Esophagus squamous epithelium (tissue), 5 donors: ENCODE measurements at regions not wholly inside any gene's neighbourhood (a gene's known extent, or its start where the extent isn't known, plus 50 kb on each side); places are given as distances from the start of the nearest gene placed in this dataset.
"Not testable (repeated sequence)": the region's sequence is repeated elsewhere in the genome, so short reads cannot be mapped to it uniquely, and the experiment has no call there.

Experiments
- DNase-seq: peaks from one replicate; lab custom pipeline; 2025; lab: John Stamatoyannopoulos, UW
- H3K27ac ChIP-seq, 4 donors: fragments of 200-600 bp; sonication (generic); one replicate each; pipeline ENCODE4 v1.5.1; 2016 to 2019; ENCODE audit warnings: mild to moderate bottlenecking in 1 of 4
- H3K27me3 ChIP-seq, 4 donors: fragments of 200-600 bp; sonication (generic); 1 replicate in 3 of 4; 2 replicates in 1 of 4; pipeline versions ENCODE4 v1.5.1 to v1.6.0; 2017 to 2021; ENCODE audit warnings: antibody characterized with exemption in 1 of 4
- H3K36me3 ChIP-seq, 3 donors: fragments of 200-600 bp; sonication (generic); one replicate each; pipeline ENCODE4 v1.5.1; 2016 to 2019
- H3K4me1 ChIP-seq, 3 donors: fragments of 200-600 bp; sonication (generic); one replicate each; pipeline ENCODE4 v1.5.1; 2017 to 2019
- H3K4me3 ChIP-seq, 4 donors: fragments of 200-600 bp; sonication (generic); 1 replicate in 3 of 4; 2 replicates in 1 of 4; pipeline ENCODE4 v1.5.1; 2016 to 2019; ENCODE audit warnings: mild to moderate bottlenecking in 2 of 4, moderate library complexity in 1 of 4
- H3K9me3 ChIP-seq, 3 donors: fragments of 200-600 bp; sonication (generic); one replicate each; pipeline ENCODE4 v1.5.1; 2016 to 2019
- CTCF ChIP-seq, 6 experiments: fragments of 450-650 bp in 4 of 6; fragments of 200-600 bp in 2 of 6; sonication (generic) in 2 of 6; IDR thresholded peaks; one replicate each; pipeline ENCODE4 v1.5.1; 2016 to 2019; ENCODE audit warnings: antibody characterized with exemption in 6 of 6, mild to moderate bottlenecking in 4 of 6, moderate library complexity in 4 of 6
- POLR2A ChIP-seq, 4 donors: fragments of 450-650 bp; IDR thresholded peaks; one replicate each; pipeline ENCODE4 v1.6.1; 2017; ENCODE audit warnings: antibody characterized with exemption in 4 of 4, mild to moderate bottlenecking in 4 of 4, moderate library complexity in 3 of 4
- WGBS, 2 donors: methylation state at CpG; one replicate each; pipeline ENCODE4 v1.1.5; 2018; 5-methylcytosine and 5-hydroxymethylcytosine counted together
- intact Hi-C: fragments of 100-400 bp; cut with DNase I; formaldehyde crosslinking; loops from one replicate; pipeline ENCODE4 v1.15.0; 2022
- donor health status: DM: yes; HTN: yes; CAD: no.

GRCh38 chr6:144434308-144434990 is 149.3 kb downstream of the UTRN start:
- no peak overlapping the region for H3K4me3 ChIP-seq
- no peaks in the 10 kb centered on the region for H3K9me3 ChIP-seq
- intact Hi-C loops, result no loop called here
- WGBS, 2 donors, result 95% methylated on average over 6 of the region's 6 CpGs
- H3K4me1 ChIP-seq, result peaks cover 0 to 3% (median 0%) of the 10 kb centered on the region in 3 donors
- H3K36me3 ChIP-seq, result peaks cover 5 to 78% (median 9%) of the 10 kb centered on the region in 3 donors
- no peak overlapping the region for H3K27ac ChIP-seq
- no peak for TF ChIP-seq CTCF (IDR thresholded peaks at IDR 0.05)
- TF ChIP-seq POLR2A (IDR thresholded peaks at IDR 0.05), result no peak
- DNase-seq, result no peak
- H3K27me3 ChIP-seq, result no peaks in the 10 kb centered on the region

GRCh38 chr6:144435602-144436426 is 150.7 kb downstream of the UTRN start:
- no peaks in the 10 kb centered on the region for H3K27me3 ChIP-seq
- WGBS, 2 donors, result 65 to 93% methylated on average over 5 of the region's 5 CpGs
- peaks cover 0 to 3% (median 0%) of the 10 kb centered on the region in 3 donors for H3K4me1 ChIP-seq
- peaks cover 5 to 78% (median 23%) of the 10 kb centered on the region in 3 donors for H3K36me3 ChIP-seq
- no peak overlapping the region for H3K27ac ChIP-seq
- DNase-seq, result no peak
- H3K4me3 ChIP-seq, result no peak overlapping the region
- no peak for TF ChIP-seq CTCF (IDR thresholded peaks at IDR 0.05)
- TF ChIP-seq POLR2A (IDR thresholded peaks at IDR 0.05), result no peak
- intact Hi-C loops, result no loop called here
- no peaks in the 10 kb centered on the region for H3K9me3 ChIP-seq

- peaks cover 0 to 9% (median 6%) of the 10 kb centered on the region in 3 donors for H3K9me3 ChIP-seq
- peaks cover 0 to 3% (median 0%) of the 10 kb centered on the region in 3 donors for H3K4me1 ChIP-seq
- no peak for DNase-seq
- peaks cover 15 to 79% (median 36%) of the 10 kb centered on the region in 3 donors for H3K36me3 ChIP-seq
- no peak for TF ChIP-seq CTCF (IDR thresholded peaks at IDR 0.05)
- no peak for TF ChIP-seq POLR2A (IDR thresholded peaks at IDR 0.05)
- no peak overlapping the region for H3K4me3 ChIP-seq
- no peak overlapping the region for H3K27ac ChIP-seq
- no peaks in the 10 kb centered on the region for H3K27me3 ChIP-seq
- intact Hi-C loops, result no loop called here
- WGBS, 2 donors, result 91 to 100% methylated on average over 4 of the region's 4 CpGs
Observed at GRCh38 chr6:144437105-144437504, 152.0 kb downstream of the UTRN start.

GRCh38 chr6:144438103-144438502 is 153.0 kb downstream of the UTRN start:
- H3K27ac ChIP-seq, result no peak overlapping the region
- intact Hi-C loops, result no loop called here
- H3K9me3 ChIP-seq, result peaks cover 0 to 9% (median 6%) of the 10 kb centered on the region in 3 donors
- 82 to 100% methylated on average over 1 of the region's 1 CpG for WGBS, 2 donors
- H3K4me3 ChIP-seq, result no peak overlapping the region
- no peaks in the 10 kb centered on the region for H3K27me3 ChIP-seq
- DNase-seq, result no peak
- no peak for TF ChIP-seq POLR2A (IDR thresholded peaks at IDR 0.05)
- TF ChIP-seq CTCF (IDR thresholded peaks at IDR 0.05), result no peak
- peaks cover 0 to 3% (median 0%) of the 10 kb centered on the region in 3 donors for H3K4me1 ChIP-seq
- peaks cover 16 to 85% (median 36%) of the 10 kb centered on the region in 3 donors for H3K36me3 ChIP-seq

- H3K27ac ChIP-seq, result no peak overlapping the region
- 90 to 94% methylated on average over 4 of the region's 4 CpGs for WGBS, 2 donors
- peaks cover 16 to 79% (median 36%) of the 10 kb centered on the region in 3 donors for H3K36me3 ChIP-seq
Observed at GRCh38 chr6:144439016-144439415, 153.9 kb downstream of the UTRN start.

GRCh38 chr6:144441801-144442200 is 156.7 kb downstream of the UTRN start:
- DNase-seq, H3K4me3 ChIP-seq, H3K27ac ChIP-seq, H3K9me3 ChIP-seq, intact Hi-C loops, H3K4me1 ChIP-seq, H3K27me3 ChIP-seq: not testable (repeated sequence)
- H3K36me3 ChIP-seq, result peaks cover 16 to 93% (median 36%) of the 10 kb centered on the region in 3 donors
- WGBS, 2 donors, result 98 to 100% methylated on average over 2 to 3 of the region's 3 CpGs

More at GRCh38 chr6:144439016-144439415, 153.9 kb downstream of the UTRN start:
- Histone ChIP-seq H3K4me1 (peaks cover 0 to 3% (median 0%) of the 10 kb centered on the region in 3 donors), H3K4me3 (no peak overlapping the region), H3K27me3 (no peaks in the 10 kb centered on the region), H3K9me3 (peaks cover 0 to 9% (median 6%) of the 10 kb centered on the region in 3 donors)
- intact Hi-C loops, result no loop called here
- no peak for TF ChIP-seq POLR2A (IDR thresholded peaks at IDR 0.05)
- no peak for TF ChIP-seq CTCF (IDR thresholded peaks at IDR 0.05)
- no peak for DNase-seq
